HG03175 (cell line): ENCODE measurements at regions not wholly inside any gene's neighbourhood (a gene's known extent, or its start where the extent isn't known, plus 50 kb on each side); places are given as distances from the start of the nearest gene placed in this dataset.

Experiments
- ATAC-seq: cut with Tn5 transposase; IDR thresholded peaks from one replicate; pipeline ENCODE4 v1.9.1; 2021; ENCODE audit warnings: mild to moderate bottlenecking, moderate library complexity; ENCODE audit not compliant: unreplicated experiment

GRCh38 chr5:4953576-4953975, 186.6 kb upstream of the ADAMTS16 start:
- no peak for ATAC-seq

- no peak for ATAC-seq
These were observed 186.1 kb upstream of the ADAMTS16 start for GRCh38 chr5:4954048-4954447.

DNA sequence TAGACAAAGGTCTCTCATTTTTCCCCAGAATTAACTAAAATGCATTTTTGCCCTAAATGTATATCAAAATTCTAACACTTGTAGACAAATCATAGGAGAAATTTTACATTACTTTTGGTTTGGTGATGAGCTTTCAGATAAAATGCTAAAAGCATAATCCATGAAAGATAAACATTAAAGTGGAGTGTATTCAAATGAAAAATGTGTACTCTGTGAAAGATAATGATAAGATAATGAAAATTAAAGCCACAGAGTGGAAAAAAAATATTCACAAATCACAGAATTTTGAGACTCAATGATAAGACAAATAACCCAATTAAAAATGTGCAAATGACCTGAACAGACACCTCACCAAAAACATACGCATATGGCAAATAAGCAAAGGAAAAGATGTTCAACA, 176.9 kb upstream of the ADAMTS16 start:
- ATAC-seq, result no peak

- ATAC-seq, result no peak
These were observed 170.8 kb upstream of the ADAMTS16 start for GRCh38 chr5:4969351-4969750.

GRCh38 chr5:4970171-4970570, 170.0 kb upstream of the ADAMTS16 start:
- no peak for ATAC-seq

DNA sequence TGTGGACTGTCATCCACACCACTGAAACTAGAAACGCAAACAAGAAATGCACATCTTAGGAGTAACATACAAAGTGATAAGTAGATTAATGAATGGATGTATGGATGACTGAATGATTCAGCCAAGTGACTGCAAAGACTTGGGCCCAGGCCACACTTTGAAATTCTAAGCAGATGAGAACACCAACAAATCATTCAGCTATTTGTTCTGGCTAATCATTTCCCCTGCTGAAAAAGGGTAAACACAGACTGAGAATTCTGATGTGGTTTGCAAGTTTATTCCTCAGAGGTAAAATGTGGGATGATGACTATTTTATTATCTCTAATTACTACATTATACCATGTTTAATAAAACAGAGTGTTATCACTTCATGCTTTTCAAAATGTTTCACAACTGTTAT, 163.2 kb upstream of the ADAMTS16 start:
- ATAC-seq, result no peak

DNA sequence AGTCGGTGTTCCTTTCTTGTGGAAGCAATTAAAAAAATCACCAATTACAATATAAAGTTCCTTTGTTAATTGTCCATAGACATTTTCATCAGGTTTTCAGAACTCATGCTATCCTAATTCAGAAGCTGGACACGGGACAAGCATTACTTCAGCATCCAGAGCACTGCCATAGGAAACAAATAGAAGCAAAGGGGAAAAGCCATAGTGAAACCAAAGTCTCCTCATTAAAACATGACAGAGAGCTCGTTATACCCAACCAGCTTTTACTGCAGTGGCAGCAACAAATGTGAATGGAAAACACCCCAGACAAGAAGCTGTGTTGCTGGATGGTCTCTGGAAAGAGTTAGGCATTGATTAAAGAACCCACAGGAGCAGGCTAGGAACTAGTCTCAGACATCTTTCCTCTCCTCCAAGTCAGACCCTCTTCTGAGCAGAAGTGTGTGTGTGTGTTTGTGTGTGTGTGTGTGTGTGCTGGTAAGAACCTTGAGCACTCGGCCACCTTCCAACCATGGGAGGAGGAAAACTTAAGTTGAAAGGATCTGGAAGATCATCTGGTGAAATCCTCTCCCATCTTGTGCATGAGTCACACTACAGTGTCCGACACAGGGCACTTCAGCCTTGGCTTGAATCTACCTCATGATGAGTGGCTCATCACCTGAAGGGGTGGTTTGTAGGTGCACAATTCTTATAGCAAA, 162.6 kb upstream of the ADAMTS16 start:
- ATAC-seq, result no peak

DNA sequence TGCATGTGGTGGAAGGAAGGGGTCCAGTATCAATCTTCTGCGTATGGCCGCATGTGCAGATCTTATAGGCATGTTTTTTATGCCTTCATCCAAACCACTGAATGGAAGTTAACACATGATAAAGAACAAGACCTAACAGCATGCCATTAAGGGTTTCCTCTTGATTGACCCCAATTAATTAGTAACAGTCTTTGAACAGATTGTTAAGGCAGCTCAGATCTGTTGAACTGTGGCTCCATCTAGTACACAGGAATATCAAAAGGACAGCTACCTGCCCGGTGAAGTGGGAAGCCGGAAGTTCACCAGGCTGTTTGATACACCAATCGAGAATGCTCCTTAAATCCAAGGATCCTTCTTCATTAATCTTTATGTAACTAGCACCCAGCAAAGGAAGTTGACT, 159.9 kb upstream of the ADAMTS16 start:
- ATAC-seq, result no peak

- no peak for ATAC-seq
These were observed 158.5 kb upstream of the ADAMTS16 start for GRCh38 chr5:4981608-4982007.

DNA sequence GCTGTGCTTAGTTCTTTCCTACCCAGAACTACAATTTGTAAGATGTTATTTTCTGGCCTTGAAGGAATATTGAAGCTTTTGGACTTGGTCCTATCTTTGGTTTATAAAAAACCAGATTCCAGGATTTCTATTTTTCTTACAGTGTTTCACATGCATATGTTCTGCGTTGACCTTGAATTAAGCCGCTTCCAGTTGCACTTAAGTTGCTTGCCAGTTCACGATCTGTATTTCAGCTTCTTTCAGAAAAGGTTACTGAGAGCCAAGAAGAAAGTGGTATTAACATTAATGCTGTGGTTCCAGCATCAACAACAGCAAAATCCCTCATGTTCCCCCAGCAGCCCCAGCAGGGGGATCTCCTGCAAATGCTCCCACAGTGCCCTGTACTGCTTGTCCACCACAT, 156.4 kb upstream of the ADAMTS16 start:
- ATAC-seq, result no peak

- no peak for ATAC-seq
These were observed 155.7 kb upstream of the ADAMTS16 start for GRCh38 chr5:4984461-4984860.

DNA sequence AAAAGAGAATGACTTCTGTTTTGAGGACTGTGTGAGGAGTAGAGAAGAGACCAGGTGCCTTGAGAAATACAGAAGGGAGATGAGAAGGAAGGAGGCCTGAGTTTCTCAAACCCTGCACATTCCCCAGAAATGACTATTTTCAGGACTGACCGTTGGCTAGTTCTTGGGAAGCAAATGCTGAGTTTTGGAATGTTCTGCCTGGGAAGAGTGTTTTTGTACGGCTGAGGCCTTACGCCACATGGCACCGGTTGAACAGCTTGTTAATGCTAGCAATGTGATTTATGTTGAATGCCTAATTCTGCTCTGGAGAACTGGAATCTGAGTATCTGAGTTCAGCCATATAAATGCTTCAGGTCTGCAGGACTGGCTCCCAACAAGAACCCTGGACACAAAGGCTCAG, 152.7 kb upstream of the ADAMTS16 start:
- no peak for ATAC-seq

DNA sequence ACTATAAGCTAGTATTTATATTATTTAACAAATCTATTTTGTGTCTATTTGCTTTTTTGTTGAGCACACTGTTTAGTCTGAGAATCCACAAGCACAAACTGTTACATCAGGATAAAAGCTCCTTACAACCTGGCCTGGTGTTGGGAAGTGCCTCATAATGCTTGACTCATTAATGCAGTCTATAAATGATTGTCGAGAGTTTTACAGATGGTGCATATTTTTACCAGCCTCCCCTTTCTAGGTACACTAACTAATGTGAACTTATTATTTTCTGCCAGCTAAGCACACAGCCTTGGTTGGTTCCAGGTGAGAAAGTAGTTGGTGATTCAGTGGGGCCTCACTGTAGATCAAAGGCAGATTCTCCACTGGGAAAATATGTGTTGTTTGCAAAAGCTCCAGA, 151.0 kb upstream of the ADAMTS16 start:
- ATAC-seq, result no peak

GRCh38 chr5:4990017-4990416, 150.1 kb upstream of the ADAMTS16 start:
- ATAC-seq, result no peak

- ATAC-seq, result no peak
These were observed 149.7 kb upstream of the ADAMTS16 start for GRCh38 chr5:4990462-4990861.

DNA sequence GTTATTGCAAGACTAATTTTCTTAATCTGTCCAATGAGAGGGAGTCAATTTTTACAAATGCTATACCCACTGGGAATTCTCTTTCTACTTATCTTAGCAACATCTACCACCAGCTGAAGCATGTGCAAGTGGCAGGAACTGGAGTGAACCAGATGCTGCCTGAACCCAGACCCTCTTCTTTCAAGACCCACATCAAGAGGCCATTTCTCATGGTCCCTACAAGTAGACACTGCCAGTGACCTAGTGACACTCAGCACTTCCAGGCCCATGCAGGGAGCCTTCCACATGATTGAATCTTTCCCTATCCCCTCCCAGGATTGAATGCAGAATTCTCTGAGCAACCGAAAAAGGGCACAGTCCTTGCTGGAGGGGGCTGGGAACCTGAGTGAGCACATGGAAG, 148.2 kb upstream of the ADAMTS16 start:
- ATAC-seq, result no peak

- no peak for ATAC-seq
These were observed 145.1 kb upstream of the ADAMTS16 start for GRCh38 chr5:4995014-4995413.

DNA sequence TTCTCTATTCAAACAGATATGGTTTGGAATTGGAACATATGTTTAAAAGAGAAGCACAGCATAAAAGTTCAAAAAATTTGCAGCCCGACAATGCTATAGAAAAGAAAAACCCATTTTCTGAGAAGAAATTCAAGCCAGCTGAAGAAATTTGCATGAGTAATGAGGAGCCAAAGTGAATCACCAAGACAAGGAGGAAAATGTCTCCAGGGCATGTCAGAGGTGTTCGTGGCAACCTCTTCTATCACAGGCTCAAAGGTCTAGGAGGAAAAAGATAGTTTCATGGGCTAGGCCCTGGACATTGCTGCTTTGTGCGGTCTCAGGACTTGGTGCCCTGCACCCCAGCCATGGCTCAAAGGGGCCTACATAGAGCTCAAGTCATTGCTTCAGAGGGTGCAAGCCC, 134.8 kb upstream of the ADAMTS16 start:
- no peak for ATAC-seq

DNA sequence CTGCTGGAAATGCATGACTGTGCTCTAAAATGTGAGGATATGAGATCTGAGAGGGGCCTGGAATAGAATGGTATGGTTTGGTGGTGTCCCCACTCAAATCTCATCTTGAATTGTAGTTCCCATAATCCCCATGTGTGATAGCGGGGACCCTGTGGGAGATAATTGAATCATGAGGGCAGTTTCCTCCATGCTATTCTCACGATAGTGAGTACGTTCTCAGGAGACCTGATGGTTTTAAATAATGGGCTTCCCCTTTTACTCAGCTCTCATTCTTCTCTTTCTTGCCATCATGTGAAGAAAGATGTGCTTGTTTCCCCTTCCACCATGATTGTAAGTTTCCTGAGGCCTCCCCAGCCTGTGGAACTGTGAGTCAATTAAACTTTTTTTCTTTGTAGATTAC, 133.6 kb upstream of the ADAMTS16 start:
- ATAC-seq, result no peak

GRCh38 chr5:5009240-5009639, 130.9 kb upstream of the ADAMTS16 start:
- no peak for ATAC-seq

- no peak for ATAC-seq
These were observed 129.0 kb upstream of the ADAMTS16 start for GRCh38 chr5:5011151-5011550.

DNA sequence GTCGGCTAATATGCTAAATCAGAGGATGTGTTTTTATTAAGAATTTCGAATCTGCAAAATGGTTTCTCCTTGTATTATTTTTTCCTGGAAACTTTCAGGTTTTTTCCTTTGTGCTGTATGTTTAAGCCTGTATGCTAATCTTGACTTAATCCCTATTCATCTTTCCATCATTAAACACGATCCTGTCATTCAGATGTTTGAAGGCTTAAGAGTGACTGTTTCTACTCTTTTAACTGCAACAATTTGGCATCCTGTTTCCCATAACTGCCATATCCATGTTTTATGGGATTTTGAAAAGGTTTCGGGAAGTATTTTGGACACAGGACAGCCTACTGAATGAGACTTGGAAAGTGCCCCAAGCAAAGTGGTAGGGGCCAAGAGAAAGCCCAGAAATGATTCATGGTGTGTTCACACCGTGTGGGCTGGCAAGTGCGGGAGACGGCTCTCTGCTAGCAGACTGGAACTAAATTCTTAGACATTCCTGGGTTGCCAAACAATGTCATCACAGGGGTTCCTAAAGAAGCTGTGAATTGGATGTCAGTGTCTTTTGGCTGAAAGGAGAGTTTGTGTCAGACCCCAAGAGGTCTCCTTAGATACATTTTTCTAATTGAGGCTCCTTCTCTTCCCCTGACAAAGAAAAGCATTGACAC, 125.4 kb upstream of the ADAMTS16 start:
- ATAC-seq, result no peak
